GM19035 (cell line): ENCODE measurements at regions not wholly inside any gene's neighbourhood (a gene's known extent, or its start where the extent isn't known, plus 50 kb on each side); places are given as distances from the start of the nearest gene placed in this dataset.

Experiments used
- ATAC-seq: cut with Tn5 transposase; IDR thresholded peaks from one replicate; pipeline ENCODE4 v1.9.1; 2021; ENCODE audit not compliant: unreplicated experiment

- ATAC-seq: no peak
Observed at GRCh38 chr21:17449701-17450100, 63.1 kb upstream of the CXADR start.

DNA sequence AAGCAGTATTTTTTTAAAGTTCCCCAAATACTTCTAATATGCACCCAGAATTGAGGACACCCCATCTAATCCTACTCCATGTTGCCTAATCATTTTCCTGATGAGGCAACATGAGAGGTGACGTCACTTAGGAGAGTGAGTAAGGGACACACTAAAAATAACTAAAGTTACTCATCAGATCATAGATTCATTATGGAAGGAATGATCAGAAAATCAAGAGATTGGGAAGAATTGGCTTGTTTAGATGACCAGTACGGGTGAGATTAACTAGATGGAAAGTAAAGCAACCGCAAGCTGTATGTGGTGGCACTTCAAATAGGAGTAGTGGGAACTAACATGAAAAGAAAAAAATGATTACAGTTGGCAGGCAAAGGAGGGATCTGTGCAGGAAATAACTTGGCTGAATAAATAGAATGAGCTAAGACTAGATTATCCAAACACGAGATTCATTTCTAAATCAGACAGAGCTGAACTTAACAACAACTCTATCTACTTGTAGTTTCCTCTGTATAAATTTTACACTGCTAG lies 61.4 kb upstream of the CXADR start:
- no peak for ATAC-seq

DNA sequence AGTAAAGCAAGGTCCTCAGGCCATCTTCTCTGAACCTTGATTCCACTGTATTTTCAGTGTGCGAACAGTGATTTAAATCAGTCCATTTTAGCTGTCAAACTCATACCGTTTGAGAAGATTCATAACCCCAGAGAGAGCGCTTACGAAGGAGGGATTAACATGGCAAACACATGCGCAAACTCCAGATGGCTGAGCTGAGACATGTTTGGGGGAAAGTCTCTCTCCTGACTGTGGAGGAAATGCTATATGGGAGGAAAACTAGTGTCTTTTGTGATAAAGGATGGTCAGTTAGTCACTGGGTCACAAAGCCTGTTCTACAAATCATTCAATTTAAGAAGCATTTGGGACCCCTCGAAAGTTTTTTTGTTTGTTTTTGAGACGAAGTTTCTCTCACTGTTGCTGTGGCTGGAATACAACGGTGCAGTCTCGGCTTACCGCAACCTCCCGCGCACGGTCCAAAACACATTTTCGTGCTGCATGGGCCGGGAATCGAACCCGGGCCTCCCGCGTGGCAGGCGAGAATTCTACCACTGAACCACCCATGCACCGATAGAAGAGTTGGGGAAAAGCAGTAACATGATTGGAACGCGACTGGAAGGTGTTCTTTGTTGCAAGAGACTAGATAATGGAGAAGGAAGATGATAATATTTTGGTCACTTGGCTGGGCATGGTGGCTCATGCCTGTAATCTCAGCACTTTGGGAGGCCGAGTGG lies 58.4 kb upstream of the CXADR start:
- ATAC-seq: no peak

- no peak for ATAC-seq
Observed at GRCh38 chr21:17455028-17455353, 57.9 kb upstream of the CXADR start.

DNA sequence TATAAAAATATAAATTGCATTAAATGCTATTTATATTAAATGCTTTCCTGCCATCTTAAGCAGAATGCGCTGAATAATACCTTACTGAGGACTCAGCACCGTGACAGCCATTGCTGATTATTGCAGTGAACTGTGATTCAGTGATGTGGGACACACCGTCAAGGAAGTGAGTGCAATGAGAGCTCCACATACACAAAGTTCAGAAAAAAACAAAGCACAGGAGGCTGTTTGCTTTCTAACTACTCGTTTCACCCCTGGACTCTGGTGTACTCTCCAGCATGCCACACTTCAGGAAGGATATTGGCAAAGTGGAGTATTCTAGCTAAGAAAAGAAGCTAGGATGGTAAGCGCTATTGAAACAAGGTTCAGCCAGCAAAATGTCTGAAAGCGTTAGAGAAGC lies 57.4 kb upstream of the CXADR start:
- no peak for ATAC-seq

GRCh38 chr21:17458279-17458678 lies 54.6 kb upstream of the CXADR start:
- ATAC-seq: no peak

DNA sequence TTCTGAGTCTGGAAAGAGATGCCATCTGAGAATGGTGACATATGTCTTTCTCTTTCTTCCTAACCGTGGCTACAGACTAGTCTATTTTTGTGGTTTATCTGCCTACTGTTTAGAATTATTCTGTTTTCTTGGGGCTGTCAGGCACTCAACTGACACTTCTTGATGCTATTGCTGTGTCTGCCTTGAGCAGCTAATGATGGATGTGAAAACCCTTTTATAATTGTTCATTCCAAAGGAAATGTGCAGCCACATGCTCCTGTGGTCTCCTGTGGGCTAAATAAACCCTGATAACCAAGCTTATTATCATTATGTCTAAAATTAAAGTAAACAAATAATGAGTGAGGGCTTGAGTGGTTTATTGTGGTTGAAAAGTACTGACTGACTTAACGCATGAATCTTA lies 52.7 kb upstream of the CXADR start:
- no peak for ATAC-seq

DNA sequence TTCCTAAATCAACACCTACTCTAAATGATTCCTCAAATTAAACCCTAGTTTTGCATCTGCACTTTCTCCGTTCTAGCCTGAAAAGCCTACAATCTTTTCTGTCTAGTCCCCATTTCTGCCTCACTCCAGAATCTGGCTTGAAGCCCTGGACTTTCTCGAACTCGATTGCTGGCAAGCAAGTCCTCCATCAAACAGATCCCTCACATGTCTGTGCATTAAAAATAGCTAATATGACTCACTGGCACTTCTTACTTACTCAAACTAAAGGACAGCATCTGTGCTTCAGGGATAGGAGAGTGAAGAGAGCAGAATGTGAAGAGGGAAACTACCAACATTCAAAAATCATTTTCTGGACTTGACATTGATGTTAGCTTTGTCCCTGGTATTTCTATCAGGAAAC lies 51.8 kb upstream of the CXADR start:
- ATAC-seq: no peak

DNA sequence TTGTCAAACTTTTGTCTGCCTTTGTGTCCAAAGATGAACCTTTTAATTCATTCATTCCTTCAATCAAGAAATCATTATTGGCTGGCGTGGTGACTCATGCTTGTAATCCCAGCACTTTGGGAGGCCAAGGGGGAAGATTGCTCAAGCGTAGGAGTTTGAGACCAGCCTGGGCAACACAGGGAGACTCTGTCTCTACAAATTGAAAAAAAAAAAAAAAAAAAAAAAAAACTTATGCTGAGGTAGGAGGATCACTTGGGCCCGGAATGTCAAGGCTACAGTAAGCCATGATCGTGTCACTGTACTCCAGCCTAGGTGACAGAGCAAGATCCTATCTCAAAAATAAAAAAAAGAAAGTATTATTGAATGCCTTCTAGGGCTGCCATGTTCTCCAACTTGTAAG lies 51.3 kb upstream of the CXADR start:
- no peak for ATAC-seq

DNA sequence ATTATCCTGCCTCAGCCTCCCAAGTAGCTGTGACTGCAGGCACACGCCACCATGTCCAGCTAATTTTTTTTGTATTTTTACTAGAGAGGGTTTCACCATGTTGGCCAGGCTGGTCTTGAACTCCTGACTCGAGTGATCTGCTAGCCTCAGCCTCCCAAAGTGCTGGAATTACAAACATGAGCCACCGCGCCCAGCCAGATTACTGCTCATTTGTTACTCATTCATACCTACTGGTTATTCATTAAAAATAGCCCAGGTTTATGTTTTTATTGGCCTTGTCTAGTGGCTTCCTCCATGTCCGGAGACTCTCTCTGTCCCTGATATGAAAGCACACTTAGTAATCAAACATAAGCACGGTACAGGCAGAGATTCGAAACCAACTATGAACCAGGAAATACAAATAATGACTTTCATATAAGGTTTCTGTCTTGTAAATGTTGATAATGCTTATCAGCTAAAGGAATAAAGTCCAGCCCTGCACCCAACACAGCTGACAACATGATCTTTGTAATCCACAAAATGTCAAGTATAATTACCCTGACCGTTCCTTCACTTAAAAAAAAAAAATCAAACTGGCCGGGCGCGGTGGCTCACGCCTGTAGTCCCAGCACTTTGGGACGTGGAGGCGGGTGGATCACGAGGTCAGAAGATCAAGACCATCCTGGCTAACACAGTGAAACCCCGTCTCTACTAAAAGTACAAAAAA lies 50.4 kb upstream of the CXADR start:
- ATAC-seq: no peak
